ENCODE measurements at regions not wholly inside any gene's neighbourhood (a gene's known extent, or its start where the extent isn't known, plus 50 kb on each side); places are given as distances from the start of the nearest gene placed in this dataset.
A peak's percentile ranks its signal among the peaks of the same experiment; 100 is the strongest.

- TF ChIP-seq YY1 (IDR thresholded peaks at IDR 0.05; ENCODE audit: low read depth): no peak
- no peak for TF ChIP-seq EP300 (IDR thresholded peaks at IDR 0.05; ENCODE audit: borderline replicate concordance)
- TF ChIP-seq ZBTB7A (IDR thresholded peaks at IDR 0.05; ENCODE audit: low read depth): no peak
- no peak for TF ChIP-seq CEBPB (IDR thresholded peaks at IDR 0.05)
- TF ChIP-seq MAX (IDR thresholded peaks at IDR 0.05): no peak
- TF ChIP-seq, protein P1, sequence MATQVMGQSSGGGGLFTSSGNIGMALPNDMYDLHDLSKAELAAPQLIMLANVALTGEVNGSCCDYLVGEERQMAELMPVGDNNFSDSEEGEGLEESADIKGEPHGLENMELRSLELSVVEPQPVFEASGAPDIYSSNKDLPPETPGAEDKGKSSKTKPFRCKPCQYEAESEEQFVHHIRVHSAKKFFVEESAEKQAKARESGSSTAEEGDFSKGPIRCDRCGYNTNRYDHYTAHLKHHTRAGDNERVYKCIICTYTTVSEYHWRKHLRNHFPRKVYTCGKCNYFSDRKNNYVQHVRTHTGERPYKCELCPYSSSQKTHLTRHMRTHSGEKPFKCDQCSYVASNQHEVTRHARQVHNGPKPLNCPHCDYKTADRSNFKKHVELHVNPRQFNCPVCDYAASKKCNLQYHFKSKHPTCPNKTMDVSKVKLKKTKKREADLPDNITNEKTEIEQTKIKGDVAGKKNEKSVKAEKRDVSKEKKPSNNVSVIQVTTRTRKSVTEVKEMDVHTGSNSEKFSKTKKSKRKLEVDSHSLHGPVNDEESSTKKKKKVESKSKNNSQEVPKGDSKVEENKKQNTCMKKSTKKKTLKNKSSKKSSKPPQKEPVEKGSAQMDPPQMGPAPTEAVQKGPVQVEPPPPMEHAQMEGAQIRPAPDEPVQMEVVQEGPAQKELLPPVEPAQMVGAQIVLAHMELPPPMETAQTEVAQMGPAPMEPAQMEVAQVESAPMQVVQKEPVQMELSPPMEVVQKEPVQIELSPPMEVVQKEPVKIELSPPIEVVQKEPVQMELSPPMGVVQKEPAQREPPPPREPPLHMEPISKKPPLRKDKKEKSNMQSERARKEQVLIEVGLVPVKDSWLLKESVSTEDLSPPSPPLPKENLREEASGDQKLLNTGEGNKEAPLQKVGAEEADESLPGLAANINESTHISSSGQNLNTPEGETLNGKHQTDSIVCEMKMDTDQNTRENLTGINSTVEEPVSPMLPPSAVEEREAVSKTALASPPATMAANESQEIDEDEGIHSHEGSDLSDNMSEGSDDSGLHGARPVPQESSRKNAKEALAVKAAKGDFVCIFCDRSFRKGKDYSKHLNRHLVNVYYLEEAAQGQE (IDR thresholded peaks at IDR 0.05; ENCODE audit: low read depth): no peak
- no peak for TF ChIP-seq RAD21 (IDR thresholded peaks at IDR 0.05; ENCODE audit: low read depth)
- TF ChIP-seq NFIC (IDR thresholded peaks at IDR 0.05): peak; percentile 62; the same call in 1 of the 2 replicates
- no peak for TF ChIP-seq TAF1 (IDR thresholded peaks at IDR 0.05; ENCODE audit: low read depth)
- no peak for TF ChIP-seq TEAD4 (IDR thresholded peaks at IDR 0.05)
- no peak for TF ChIP-seq EGR1 (IDR thresholded peaks at IDR 0.05)
- TF ChIP-seq CREB1 (IDR thresholded peaks at IDR 0.05; ENCODE audit: low read depth): no peak
Observed at GRCh38 chr4:110678517-110679227, 55.8 kb upstream of the PITX2 start.

All from Ishikawa (cell line).